CD4-positive, alpha-beta T cell treated with Interleukin-15 for 1 hour (primary cell): ENCODE measurements at regions not wholly inside any gene's neighbourhood (a gene's known extent, or its start where the extent isn't known, plus 50 kb on each side); places are given as distances from the start of the nearest gene placed in this dataset.
"Not testable (repeated sequence)": the region's sequence is repeated elsewhere in the genome, so short reads cannot be mapped to it uniquely, and the experiment has no call there.

Experiments
- DNase-seq: peaks from one replicate; pipeline ENCODE4 v3.0.0-alpha.2; 2020

GRCh38 chr1:60847855-60848582 is 234.3 kb upstream of the NFIA start:
- no peak for DNase-seq

- DNase-seq, result no peak
Observed at GRCh38 chr1:60847391-60847790, 235.0 kb upstream of the NFIA start.

DNA sequence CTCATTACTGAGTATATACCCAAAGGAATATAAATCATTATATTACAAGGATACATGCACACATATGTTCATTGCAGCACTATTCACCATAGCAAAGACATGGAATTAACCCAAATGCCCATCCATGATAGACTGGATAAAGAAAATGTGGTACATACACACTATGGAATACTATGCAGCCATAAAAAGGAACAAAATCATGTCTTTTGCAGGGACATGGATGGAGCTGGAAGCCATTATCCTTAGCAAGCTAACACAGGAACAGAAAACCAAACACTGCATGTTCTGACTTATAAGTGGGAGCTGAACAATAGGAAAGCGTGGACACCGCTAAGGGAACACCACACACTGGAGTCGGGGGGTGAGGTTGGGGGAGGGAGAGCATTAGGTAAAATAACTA is 236.7 kb upstream of the NFIA start:
- DNase-seq, result not testable (repeated sequence)

- no peak for DNase-seq
Observed at GRCh38 chr1:60842304-60842703, 240.1 kb upstream of the NFIA start.

GRCh38 chr1:60841116-60842046 is 241.0 kb upstream of the NFIA start:
- no peak for DNase-seq

DNA sequence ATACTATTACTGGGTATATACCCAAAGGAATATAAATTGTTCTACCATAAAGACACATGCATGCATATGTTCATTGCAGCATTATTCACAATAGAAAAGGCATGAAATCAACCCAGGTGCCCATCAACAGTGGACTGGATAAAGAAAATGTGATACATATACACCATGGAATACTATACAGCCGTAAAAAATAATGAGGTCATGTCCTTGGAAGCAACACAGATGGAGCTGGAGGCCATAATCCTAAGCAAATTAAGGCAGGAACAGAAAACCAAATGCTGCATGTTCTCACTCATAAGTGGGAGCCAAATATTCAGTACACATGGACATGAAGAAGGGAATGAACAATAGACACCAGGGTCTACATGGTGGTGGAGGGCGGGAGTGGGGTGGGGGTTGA is 241.9 kb upstream of the NFIA start:
- DNase-seq, result not testable (repeated sequence)

GRCh38 chr1:60835649-60836048 is 246.7 kb upstream of the NFIA start:
- no peak for DNase-seq

DNA sequence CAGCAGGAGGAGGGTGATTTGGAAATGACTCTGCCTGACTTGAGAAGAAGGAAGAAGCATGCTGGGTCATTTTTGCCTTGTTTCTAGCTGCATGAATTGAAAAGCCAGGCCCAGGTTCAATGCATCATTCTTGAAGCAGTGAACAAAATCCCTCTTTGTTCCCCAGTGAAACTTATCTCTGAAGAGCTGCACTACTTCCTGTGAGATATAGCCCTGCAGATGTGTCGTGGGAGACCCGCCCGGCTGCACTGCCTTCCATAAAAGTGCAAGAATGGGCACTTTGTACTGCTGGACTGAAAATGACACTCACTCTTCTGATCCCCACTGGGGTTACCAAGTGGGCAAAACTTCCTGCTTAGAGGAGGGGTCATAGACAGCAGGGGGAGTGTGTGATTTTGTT is 249.2 kb upstream of the NFIA start:
- DNase-seq, result no peak

GRCh38 chr1:60832367-60832766 is 250.0 kb upstream of the NFIA start:
- DNase-seq, result no peak

GRCh38 chr1:60831780-60832179 is 250.6 kb upstream of the NFIA start:
- DNase-seq, result no peak

- DNase-seq, result no peak
Observed at GRCh38 chr1:60828944-60829343, 253.4 kb upstream of the NFIA start.

DNA sequence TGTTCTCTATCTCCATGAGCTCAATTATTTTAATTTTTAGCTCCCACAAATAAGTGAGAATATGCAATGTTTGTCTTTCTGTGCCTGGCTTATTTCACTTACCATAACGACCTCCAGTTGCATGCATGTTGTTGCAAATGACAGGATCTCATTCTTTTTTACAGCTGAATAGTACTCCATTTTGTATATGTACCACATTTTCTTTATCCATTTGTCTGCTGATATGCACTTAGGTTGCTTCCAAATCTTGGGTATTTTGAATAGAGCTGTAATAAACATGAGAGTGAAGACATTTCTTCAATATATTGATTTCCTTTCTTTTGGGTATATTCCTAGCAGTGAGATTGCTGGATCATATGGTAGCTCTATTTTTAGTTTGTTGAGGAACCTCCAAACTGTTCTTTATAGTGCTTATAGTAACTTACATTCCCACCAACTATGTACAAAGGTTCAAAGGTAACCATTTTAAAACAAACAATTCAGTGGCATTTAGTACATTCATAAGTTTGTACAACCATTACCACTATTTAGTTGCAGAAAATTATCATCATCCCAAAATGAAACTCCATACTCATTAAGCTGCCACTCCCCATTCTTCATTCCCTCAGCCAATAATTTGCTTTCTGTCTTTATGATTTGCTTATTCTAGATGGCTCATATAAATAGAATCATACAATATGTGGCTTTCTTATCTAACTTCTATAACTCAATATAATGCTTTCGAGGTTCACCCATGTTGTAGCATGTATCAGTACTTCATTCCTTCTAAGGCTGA is 255.9 kb upstream of the NFIA start:
- no peak for DNase-seq

DNA sequence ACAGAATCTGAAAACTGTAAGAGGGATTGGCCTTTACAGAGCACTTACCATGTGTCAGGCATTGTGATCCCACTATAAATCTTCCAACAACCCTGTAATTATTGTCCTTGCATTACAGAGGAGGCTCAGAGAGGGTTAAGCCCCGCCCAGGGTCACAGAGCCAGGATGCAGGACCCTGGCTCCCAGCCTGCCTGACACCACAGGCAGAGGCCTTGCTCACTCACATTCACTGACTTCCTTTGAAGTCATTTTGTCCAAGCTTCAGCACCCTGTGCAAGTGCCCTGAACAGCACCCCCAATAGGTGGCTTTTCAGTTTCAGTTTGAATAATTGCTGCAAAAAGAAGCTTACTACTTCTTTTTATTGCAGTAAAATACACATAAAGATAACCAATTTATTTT is 256.8 kb upstream of the NFIA start:
- DNase-seq, result no peak

DNA sequence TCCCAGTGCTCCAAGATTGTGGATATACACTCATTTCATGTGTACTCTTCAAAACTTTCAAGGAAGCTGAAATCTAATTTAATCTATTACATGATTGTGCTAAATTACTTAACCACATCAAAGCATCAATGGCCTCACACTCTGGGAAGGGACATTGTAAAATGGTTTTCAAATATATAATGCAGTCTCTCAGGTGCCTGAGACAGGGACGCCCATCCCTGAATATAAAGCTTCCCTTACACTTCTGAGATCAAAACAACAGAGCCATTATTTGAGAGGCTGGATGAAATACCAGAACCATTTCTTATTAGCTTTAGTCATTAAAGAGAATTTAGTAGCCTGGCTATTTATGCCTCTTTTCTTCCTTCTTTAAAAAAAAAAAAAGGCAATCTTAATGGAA is 259.2 kb upstream of the NFIA start:
- no peak for DNase-seq

GRCh38 chr1:60822252-60822651 is 260.1 kb upstream of the NFIA start:
- no peak for DNase-seq

GRCh38 chr1:60821156-60821555 is 261.2 kb upstream of the NFIA start:
- DNase-seq, result no peak

- DNase-seq, result no peak
Observed at GRCh38 chr1:60818969-60819701, 263.2 kb upstream of the NFIA start.

DNA sequence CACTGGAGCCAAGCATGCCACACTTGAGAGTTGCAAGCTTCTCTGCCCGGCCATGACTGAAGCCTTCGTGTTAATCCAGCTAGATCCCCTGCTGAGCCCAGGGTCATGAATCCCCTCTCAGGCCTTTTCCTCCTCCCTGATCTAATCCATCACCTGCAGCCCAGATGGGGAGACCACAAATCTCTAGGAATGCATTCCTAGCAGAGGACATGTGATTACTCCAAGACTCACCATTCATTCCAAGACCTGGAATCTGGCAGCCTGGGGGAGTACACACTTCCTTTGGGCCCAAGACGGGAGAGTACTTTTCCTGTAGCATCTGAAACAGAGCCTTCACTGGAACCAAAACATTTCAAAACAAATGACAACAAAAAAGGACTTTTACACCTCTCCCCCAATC is 269.3 kb upstream of the NFIA start:
- no peak for DNase-seq

GRCh38 chr1:60809204-60809980 is 273.0 kb upstream of the NFIA start:
- DNase-seq, result no peak

- no peak for DNase-seq
Observed at GRCh38 chr1:60808676-60809075, 273.7 kb upstream of the NFIA start.

DNA sequence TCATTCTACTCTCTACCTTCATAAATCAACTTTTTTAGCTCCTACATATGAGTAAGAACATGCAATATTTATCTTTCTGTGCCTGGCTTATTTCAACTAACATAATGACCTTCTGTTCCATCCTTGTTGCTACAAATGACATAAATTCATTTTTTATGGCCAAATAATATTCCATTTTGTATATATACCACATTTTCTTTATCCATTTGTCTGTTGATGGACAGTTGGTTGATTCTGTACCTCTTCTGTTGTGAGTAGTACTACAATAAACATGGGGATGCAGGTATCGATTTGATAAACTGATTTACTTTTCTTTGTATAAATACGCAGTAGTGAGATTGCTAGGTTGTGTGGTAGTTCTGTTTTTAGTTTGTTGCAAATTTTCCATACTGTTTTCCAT is 279.5 kb upstream of the NFIA start:
- DNase-seq, result no peak

DNA sequence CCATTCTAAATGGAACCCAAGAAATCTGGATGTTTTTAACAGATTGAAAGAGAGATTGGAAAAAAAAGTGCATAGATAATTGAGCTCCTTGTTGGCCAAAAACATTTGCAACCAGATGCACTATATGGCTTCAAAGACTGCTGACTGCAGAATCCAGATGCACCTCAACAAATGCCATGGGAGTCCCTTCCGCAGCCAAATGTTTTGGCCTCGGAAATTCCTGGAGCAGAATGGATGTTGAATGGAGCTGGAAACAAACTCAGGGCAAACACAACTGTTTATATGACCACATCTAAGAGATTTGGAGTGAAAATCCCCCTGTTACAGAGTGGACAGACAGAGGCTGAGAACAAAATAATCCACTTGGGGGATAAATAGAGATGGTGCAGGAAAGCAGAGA is 285.0 kb upstream of the NFIA start:
- DNase-seq, result no peak
